ENCODE measurements at regions not wholly inside any gene's neighbourhood (a gene's known extent, or its start where the extent isn't known, plus 50 kb on each side); places are given as distances from the start of the nearest gene placed in this dataset.

GRCh38 chr9:106310782-106311181 is 552.2 kb upstream of the ZNF462 start:
- TF ChIP-seq POLR2A (IDR thresholded peaks at IDR 0.05) (no peak), POLR2AphosphoS5 (IDR thresholded peaks at IDR 0.05) (no peak), EP300 (IDR thresholded peaks at IDR 0.05; ENCODE audit: low read depth) (no peak)
- TF ChIP-seq, protein P1, sequence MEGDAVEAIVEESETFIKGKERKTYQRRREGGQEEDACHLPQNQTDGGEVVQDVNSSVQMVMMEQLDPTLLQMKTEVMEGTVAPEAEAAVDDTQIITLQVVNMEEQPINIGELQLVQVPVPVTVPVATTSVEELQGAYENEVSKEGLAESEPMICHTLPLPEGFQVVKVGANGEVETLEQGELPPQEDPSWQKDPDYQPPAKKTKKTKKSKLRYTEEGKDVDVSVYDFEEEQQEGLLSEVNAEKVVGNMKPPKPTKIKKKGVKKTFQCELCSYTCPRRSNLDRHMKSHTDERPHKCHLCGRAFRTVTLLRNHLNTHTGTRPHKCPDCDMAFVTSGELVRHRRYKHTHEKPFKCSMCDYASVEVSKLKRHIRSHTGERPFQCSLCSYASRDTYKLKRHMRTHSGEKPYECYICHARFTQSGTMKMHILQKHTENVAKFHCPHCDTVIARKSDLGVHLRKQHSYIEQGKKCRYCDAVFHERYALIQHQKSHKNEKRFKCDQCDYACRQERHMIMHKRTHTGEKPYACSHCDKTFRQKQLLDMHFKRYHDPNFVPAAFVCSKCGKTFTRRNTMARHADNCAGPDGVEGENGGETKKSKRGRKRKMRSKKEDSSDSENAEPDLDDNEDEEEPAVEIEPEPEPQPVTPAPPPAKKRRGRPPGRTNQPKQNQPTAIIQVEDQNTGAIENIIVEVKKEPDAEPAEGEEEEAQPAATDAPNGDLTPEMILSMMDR (IDR thresholded peaks at IDR 0.05), result no peak
